HG02759 (cell line): ENCODE measurements at regions not wholly inside any gene's neighbourhood (a gene's known extent, or its start where the extent isn't known, plus 50 kb on each side); places are given as distances from the start of the nearest gene placed in this dataset.
"Not testable (repeated sequence)": the region's sequence is repeated elsewhere in the genome, so short reads cannot be mapped to it uniquely, and the experiment has no call there.

ENCODE experiments used
- ATAC-seq: cut with Tn5 transposase; IDR thresholded peaks from one replicate; pipeline ENCODE4 v1.9.1; 2021; ENCODE audit warnings: mild to moderate bottlenecking, moderate library complexity; ENCODE audit not compliant: unreplicated experiment

GRCh38 chr5:91243852-91244251 is 139.3 kb downstream of the ARRDC3 start:
- no peak for ATAC-seq

DNA sequence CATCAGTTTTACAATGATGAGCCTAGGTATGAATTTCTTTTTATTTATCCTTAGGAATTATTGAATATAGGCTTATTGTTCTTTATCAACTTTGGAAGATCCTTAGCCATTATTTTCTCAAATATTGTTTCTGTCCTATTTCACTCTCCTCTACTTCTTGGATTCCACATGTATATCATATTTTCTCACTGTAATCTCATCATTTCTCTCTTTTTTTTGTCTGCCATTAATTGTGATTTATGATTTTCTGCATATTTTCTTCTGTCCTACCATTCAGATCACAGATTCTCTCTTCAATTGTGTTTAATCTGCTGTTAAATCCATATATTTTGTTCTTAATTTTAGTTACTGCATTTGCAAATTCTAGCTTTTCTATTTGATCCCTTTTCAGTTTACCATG is 139.8 kb downstream of the ARRDC3 start:
- ATAC-seq: no peak

DNA sequence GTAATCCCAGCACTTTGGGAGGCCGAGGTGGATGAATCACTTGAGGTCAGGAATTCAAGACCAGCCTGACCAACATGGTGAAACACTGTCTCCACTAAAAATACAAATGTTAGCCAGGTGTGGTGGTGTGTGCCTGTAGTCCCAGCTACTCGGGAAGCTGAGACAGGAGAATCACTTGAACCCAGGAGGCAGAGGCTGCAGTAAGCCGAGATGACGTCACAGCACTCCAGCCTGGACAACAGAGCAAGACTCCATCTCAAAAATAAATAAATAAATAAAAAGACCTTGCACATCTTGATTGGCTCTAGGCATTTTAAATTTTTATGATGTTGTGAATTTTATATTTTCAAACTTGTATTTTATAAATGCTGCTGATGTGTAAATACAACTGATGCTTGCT is 141.7 kb downstream of the ARRDC3 start:
- not testable (repeated sequence) for ATAC-seq

DNA sequence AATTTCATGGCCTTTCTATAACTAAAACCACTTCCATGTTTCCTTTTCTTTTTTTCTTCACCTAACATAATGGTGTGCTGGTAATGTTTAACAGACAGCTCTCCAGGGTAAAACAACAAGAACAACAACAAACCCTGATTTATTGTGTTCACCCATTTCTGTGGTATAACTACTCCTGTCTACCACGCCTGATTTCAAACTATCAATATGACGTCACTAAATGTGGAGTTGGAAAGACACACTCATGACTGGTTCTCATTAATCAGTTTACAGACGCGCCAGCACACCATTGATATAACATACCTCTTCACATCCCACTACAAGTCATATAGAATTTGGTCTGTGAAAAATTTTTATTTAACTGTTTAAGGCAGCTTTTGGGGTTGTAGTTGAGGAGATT is 142.9 kb downstream of the ARRDC3 start:
- ATAC-seq: no peak

DNA sequence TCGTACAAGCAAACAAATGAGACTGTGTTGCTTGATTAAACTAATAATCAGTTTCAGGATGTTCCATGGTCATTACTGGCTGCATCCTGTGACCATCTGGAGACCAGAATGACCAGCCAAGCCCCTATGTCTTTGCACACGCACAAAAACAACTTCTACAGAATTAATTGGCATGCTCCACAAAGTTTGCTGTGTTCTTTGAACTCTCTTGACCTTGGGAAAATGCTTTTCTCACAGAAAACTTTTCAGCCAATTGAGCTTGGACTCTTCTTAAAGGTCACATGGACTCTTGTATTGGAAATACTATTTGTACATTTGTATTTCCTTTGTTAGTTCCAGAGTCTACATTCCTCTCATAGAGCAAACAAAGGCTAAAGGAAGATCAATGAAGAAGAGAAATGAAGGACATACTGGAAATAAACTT is 147.8 kb downstream of the ARRDC3 start:
- ATAC-seq: no peak

DNA sequence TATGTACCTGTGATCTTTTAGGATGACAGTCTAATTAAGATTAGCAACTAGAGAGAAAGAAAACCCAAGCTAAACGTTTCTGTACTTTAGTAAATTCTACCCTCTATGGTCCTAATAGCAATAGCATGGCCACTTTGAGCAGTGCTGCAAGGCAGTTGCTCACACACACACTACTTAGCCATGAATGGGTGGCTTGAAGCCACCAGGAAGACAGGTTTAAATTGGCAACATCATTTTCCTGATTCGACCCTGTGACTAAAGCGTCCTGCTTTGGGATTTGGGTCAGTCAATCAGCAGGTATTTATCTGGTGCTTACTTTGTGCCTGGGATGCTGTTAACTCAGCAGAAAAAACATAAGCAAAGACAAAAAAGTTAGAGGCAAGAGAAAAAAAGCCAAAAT is 150.6 kb downstream of the ARRDC3 start:
- no peak for ATAC-seq

DNA sequence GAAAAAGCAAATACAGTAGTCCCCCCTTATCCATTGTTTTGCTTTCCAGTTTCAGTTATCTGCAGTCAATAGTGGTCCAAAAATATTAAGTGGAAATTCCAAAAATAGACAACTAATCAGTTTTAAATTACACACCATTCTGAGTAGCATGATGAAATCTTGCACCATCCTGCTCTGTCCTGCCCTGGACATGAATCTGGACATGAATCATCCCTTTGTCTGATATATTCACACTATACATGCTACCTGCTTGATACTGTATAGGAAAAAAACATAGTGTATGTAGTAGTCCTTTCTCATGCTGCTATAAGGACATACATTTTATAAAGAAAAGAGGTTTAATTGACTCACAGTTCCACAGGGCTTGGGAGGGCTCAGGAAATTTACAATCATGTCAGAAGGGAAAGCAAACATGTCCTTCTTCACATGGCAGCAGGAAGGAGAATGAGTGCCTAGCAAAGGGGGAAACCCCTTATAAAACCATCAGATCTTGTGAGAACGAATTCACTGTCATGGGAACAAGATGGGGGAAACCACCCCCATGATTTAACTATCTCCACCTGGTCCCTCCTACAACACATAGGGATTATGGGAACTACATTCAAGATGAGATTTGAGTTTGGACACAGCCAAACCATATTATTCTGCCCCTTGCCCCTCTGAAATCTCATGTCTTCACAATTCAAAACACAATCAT is 153.9 kb downstream of the ARRDC3 start:
- no peak for ATAC-seq

- ATAC-seq: no peak
These were observed 154.9 kb downstream of the ARRDC3 start for GRCh38 chr5:91228188-91228587.

GRCh38 chr5:91225848-91226686 is 157.1 kb downstream of the ARRDC3 start:
- peak; percentile 73 for ATAC-seq

DNA sequence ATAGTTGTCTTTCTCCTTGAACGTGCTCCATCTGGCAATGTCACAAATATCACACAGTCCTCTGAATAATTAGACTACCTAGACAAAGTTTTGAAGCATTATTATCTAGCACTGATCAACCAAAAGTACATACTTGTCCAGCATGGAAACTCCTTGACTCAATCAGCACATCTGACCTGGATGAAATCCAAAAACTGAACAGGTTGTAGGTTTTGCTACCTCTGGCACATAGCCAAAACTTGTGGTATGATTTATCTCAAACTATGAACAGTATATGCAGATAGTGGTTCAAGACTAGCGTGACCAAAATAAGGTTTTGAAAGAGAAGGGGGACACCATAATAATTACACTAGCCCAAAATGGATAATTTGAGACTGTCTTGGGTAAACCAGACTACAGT is 158.1 kb downstream of the ARRDC3 start:
- no peak for ATAC-seq

GRCh38 chr5:91224456-91224855 is 158.7 kb downstream of the ARRDC3 start:
- ATAC-seq: no peak

DNA sequence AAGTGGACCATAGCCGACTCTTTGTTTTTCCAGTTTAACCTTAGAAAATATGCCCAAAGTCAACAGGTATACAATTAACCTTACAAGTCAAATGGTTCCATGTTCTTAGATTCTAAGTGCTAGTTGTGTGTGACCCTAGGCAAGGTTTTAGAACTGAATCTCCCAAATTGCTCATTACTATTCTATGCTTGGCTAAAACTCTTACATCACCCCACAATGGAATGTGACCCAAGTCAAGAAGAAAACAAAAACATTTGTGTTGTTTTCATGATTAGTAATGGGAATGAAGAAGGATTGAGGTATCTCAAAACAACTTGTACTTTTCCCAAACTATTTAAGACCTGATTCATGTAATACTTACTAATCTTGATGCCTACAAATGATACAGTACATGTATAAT is 159.2 kb downstream of the ARRDC3 start:
- no peak for ATAC-seq

DNA sequence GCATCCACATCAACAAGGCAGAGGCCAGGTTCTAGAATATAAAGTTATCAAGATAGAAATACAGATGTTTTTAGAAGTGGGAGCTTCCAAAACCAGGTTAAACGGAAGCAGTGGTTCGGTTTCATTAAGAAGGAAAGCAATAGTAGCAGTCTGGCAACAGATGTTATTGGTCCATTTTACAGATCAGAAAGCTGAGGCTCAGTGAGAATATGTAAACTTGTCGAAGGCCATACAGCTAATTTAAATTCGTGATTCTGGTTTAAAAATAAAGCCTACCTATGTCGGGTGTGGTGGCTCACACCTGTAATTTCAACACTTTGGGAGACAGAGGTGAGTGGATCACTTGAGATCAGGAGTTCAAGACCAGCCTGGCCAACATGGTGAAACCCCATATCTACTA is 160.6 kb downstream of the ARRDC3 start:
- no peak for ATAC-seq

- no peak for ATAC-seq
These were observed 161.2 kb downstream of the ARRDC3 start for GRCh38 chr5:91221917-91222316.

DNA sequence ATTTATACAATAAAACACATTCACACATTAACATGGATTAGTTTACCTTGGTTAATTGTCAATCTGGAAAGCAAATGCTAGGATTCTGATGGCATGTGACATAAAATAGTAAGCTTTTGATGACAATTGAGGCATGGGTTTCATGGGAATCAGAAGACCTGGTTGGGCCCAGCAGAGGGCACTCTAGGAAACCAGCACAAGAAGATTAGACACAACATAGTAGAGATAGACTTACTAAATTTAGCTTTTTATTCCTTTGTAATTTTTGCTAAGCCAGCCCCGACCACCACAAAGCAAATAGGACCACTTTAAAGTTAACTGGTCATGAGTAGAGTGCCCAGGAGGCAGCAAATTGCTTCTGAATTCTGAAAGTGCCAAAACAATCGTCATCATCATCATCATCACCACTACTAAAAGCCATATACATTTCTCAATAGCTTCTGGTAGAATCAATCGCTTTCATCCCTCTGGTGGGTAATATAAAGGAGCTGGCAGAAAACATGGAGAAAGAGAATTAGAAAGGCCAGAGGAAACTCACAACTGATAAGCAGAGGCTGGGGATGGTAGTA is 163.2 kb downstream of the ARRDC3 start:
- ATAC-seq: no peak

DNA sequence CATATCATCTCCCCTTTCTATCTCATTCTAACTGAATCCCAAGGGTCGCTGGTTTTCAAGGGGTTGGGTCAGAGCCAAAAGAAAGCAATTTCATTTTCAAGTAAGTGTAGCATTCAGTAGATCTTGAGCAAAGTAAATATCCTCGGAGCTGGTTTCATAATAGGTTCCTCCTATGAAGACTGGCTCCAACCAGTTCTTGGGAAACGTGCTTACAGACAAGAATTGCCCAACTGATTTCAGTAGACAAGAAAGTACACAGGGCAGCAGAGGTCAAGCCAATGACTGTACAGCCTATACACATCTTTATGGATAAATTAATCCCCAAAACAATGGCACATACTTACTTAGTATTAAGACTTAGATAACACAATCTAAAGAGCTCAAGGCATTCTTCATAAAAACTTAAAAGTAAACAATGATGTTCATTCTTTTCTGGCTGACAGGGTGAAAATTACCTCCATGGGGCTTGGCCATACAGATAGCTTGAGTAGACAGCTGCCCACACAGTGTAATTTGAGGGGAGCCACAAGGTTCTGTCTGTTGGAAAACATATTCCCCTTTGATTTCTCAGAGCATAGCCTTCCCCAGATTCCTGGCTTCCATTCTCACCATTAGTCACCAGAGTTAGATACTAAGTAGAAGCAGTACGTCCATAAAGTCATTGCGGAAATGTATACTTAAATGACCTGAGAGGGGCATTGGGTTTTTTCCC is 163.9 kb downstream of the ARRDC3 start:
- no peak for ATAC-seq

- ATAC-seq: no peak
These were observed 165.3 kb downstream of the ARRDC3 start for GRCh38 chr5:91217859-91218258.

DNA sequence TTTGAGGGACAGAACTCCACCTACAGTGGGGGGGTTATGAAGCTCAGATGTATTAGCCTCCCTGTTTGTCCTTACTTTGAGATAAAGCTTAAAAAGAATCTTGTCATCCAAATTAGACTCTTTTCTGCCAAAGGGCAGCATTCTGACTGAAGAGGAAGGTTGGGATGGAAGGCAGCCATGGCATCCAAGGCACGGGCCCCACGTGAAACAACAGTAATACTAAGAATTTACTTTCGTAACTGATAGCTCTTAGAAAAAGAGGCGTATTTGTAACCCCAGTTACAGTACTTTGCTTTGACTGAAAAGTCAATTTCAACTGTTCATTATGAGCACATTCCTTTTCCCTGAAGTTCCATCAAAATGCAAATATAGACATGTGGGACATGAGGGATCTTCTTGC is 168.5 kb downstream of the ARRDC3 start:
- ATAC-seq: no peak
